Mesendoderm (in vitro differentiated cells): ENCODE measurements at regions not wholly inside any gene's neighbourhood (a gene's known extent, or its start where the extent isn't known, plus 50 kb on each side); places are given as distances from the start of the nearest gene placed in this dataset.

Experiments used
- DNase-seq: peaks from one replicate; pipeline ENCODE4 v3.0.0; 2013
- H2AK5ac ChIP-seq: 2 replicates; pipeline ENCODE4 v1.6.1; 2013; ENCODE audit warnings: low read length, inconsistent platforms
- H2BK120ac ChIP-seq: 2 replicates; pipeline ENCODE4 v1.6.1; 2013; ENCODE audit warnings: low read depth, mild to moderate bottlenecking, low read length, moderate library complexity, mixed read lengths
- H2BK15ac ChIP-seq: replicated peaks from 2 replicates; pipeline ENCODE4 v1.6.1; 2013; ENCODE audit warnings: low read depth, mild to moderate bottlenecking, moderate library complexity
- H2BK5ac ChIP-seq: 2 replicates; pipeline ENCODE4 v1.6.1; 2013; ENCODE audit warnings: low read length, inconsistent platforms
- H3K18ac ChIP-seq: 2 replicates; pipeline ENCODE4 v1.6.1; 2013; ENCODE audit warnings: mild to moderate bottlenecking, low read length, mixed read lengths
- H3K23ac ChIP-seq: one replicate; pipeline ENCODE4 v1.6.1; 2013; ENCODE audit warnings: low read length
- H3K27ac ChIP-seq: 2 replicates; pipeline ENCODE4 v1.5.1; 2013; ENCODE audit warnings: low read depth, mild to moderate bottlenecking, inconsistent platforms, low read length, moderate library complexity
- H3K27me3 ChIP-seq: 2 replicates; pipeline ENCODE4 v1.6.1; 2013; ENCODE audit warnings: low read length, control low read depth, mild to moderate bottlenecking, inconsistent platforms; ENCODE audit not compliant: insufficient read depth, poor library complexity
- H3K36me3 ChIP-seq: 2 replicates; pipeline ENCODE4 v1.6.1; 2013; ENCODE audit warnings: low read length, inconsistent platforms; ENCODE audit not compliant: control insufficient read depth, insufficient read depth
- H3K4ac ChIP-seq: one replicate; pipeline ENCODE4 v1.6.1; 2013; ENCODE audit warnings: low read depth, mild to moderate bottlenecking, low read length, moderate library complexity
- H3K4me1 ChIP-seq: 2 replicates; pipeline ENCODE4 v1.6.1; 2013; ENCODE audit warnings: low read depth, low read length, inconsistent platforms; ENCODE audit not compliant: control insufficient read depth
- H3K4me2 ChIP-seq: 2 replicates; pipeline ENCODE4 v1.6.1; 2013; ENCODE audit warnings: low read length
- H3K4me3 ChIP-seq: 2 replicates; pipeline ENCODE4 v1.5.1; 2013; ENCODE audit warnings: mild to moderate bottlenecking, low read length
- H3K56ac ChIP-seq: one replicate; pipeline ENCODE4 v1.6.1; 2013; ENCODE audit warnings: low read length
- H3K79me1 ChIP-seq: 2 replicates; pipeline ENCODE4 v1.6.1; 2013; ENCODE audit warnings: low read length, inconsistent platforms
- H3K79me2 ChIP-seq: 2 replicates; pipeline ENCODE4 v1.6.1; 2013; ENCODE audit warnings: mild to moderate bottlenecking, low read length; ENCODE audit not compliant: control insufficient read depth, insufficient read depth
- H3K9ac ChIP-seq: 2 replicates; pipeline ENCODE4 v1.6.1; 2013; ENCODE audit warnings: low read length, inconsistent platforms
- H4K5ac ChIP-seq: one replicate; pipeline ENCODE4 v1.6.1; 2013; ENCODE audit warnings: low read length
- H4K8ac ChIP-seq: one replicate; pipeline ENCODE4 v1.6.1; 2013; ENCODE audit warnings: low read depth, mild to moderate bottlenecking, control low read depth, low read length, moderate library complexity
- WGBS: extraction: QIAGEN DNeasy Blood & Tissue Kit; methylation state at CpG from one replicate; pipeline ENCODE4 v1.1.7; 2013; ENCODE audit warnings: low lambda C conversion rate, missing lambda C conversion rate; ENCODE audit not compliant: insufficient coverage; ENCODE audit errors: extremely low coverage; 5-methylcytosine and 5-hydroxymethylcytosine counted together

GRCh38 chr10:128708182-128708581 is 582.0 kb upstream of the MKI67 start:
- Histone ChIP-seq H3K18ac (no peak overlapping the region), H3K56ac (no peak overlapping the region), H2BK5ac (no peak overlapping the region), H3K27me3 (no peaks in the 10 kb centered on the region), H4K5ac (no peak overlapping the region), H3K4ac (no peak overlapping the region), H3K27ac (no peak overlapping the region), H3K9ac (no peak overlapping the region), H3K79me1 (no peaks in the 10 kb centered on the region), H2BK15ac (no peak overlapping the region), H3K4me3 (no peak overlapping the region), H2AK5ac (no peak overlapping the region), H3K4me1 (no peaks in the 10 kb centered on the region), H3K36me3 (no peaks in the 10 kb centered on the region), H3K79me2 (no peaks in the 10 kb centered on the region), H4K8ac (no peak overlapping the region), H2BK120ac (no peak overlapping the region), H3K23ac (no peak overlapping the region), H3K4me2 (no peak overlapping the region)
- DNase-seq: peak; percentile 10
- WGBS: no CpG with 5 or more reads among the region's 9 CpGs

- Histone ChIP-seq H3K18ac (no peak overlapping the region), H3K36me3 (no peaks in the 10 kb centered on the region), H3K4me3 (no peak overlapping the region), H2AK5ac (no peak overlapping the region), H3K56ac (no peak overlapping the region), H2BK120ac (no peak overlapping the region), H3K4ac (no peak overlapping the region), H3K4me2 (no peak overlapping the region), H3K27ac (no peak overlapping the region), H3K79me2 (no peaks in the 10 kb centered on the region), H3K4me1 (no peaks in the 10 kb centered on the region), H3K79me1 (no peaks in the 10 kb centered on the region), H3K27me3 (no peaks in the 10 kb centered on the region), H2BK15ac (no peak overlapping the region), H4K5ac (no peak overlapping the region), H2BK5ac (no peak overlapping the region), H3K9ac (no peak overlapping the region), H4K8ac (no peak overlapping the region), H3K23ac (no peak overlapping the region)
- DNase-seq: no peak
- WGBS: no CpG with 5 or more reads among the region's 12 CpGs
These were observed 583.5 kb upstream of the MKI67 start for GRCh38 chr10:128709686-128710085.

GRCh38 chr10:128710098-128710797 is 584.0 kb upstream of the MKI67 start:
- H3K56ac ChIP-seq: no peak overlapping the region
- no peak overlapping the region for H3K4me3 ChIP-seq
- H3K36me3 ChIP-seq: no peaks in the 10 kb centered on the region
- no peak overlapping the region for H3K18ac ChIP-seq
- H3K27me3 ChIP-seq: no peaks in the 10 kb centered on the region
- no CpG with 5 or more reads among the region's 49 CpGs for WGBS
- H2BK5ac ChIP-seq: no peak overlapping the region
- no peaks in the 10 kb centered on the region for H3K79me2 ChIP-seq
- H2BK15ac ChIP-seq: no peak overlapping the region
- no peak overlapping the region for H3K4me2 ChIP-seq
- H3K79me1 ChIP-seq: no peaks in the 10 kb centered on the region
- H3K4ac ChIP-seq: no peak overlapping the region
- H4K8ac ChIP-seq: no peak overlapping the region
- no peak overlapping the region for H2AK5ac ChIP-seq
- no peak for DNase-seq
- H3K27ac ChIP-seq: no peak overlapping the region
- H2BK120ac ChIP-seq: no peak overlapping the region
- no peak overlapping the region for H3K9ac ChIP-seq
- H4K5ac ChIP-seq: no peak overlapping the region
- H3K23ac ChIP-seq: no peak overlapping the region
- no peaks in the 10 kb centered on the region for H3K4me1 ChIP-seq

GRCh38 chr10:128710798-128711183 is 584.6 kb upstream of the MKI67 start:
- Histone ChIP-seq H4K5ac (no peak overlapping the region), H4K8ac (no peak overlapping the region), H3K79me2 (no peaks in the 10 kb centered on the region), H3K79me1 (no peaks in the 10 kb centered on the region), H3K18ac (no peak overlapping the region), H3K4me1 (no peaks in the 10 kb centered on the region), H3K36me3 (no peaks in the 10 kb centered on the region), H3K27me3 (no peaks in the 10 kb centered on the region), H3K27ac (no peak overlapping the region), H2BK15ac (no peak overlapping the region), H3K4me2 (no peak overlapping the region), H3K23ac (no peak overlapping the region), H3K56ac (no peak overlapping the region), H2BK5ac (no peak overlapping the region), H2AK5ac (no peak overlapping the region), H3K9ac (no peak overlapping the region), H3K4ac (no peak overlapping the region), H2BK120ac (no peak overlapping the region), H3K4me3 (no peak overlapping the region)
- DNase-seq: no peak
- no CpG with 5 or more reads among the region's 8 CpGs for WGBS

GRCh38 chr10:128711806-128712205 is 585.6 kb upstream of the MKI67 start:
- Histone ChIP-seq H3K36me3 (no peaks in the 10 kb centered on the region), H3K27ac (no peak overlapping the region), H2BK15ac (no peak overlapping the region), H2AK5ac (no peak overlapping the region), H3K4me3 (no peak overlapping the region), H2BK120ac (no peak overlapping the region), H3K27me3 (no peaks in the 10 kb centered on the region), H3K23ac (no peak overlapping the region), H3K4me1 (no peaks in the 10 kb centered on the region), H3K18ac (no peak overlapping the region), H2BK5ac (no peak overlapping the region), H3K56ac (no peak overlapping the region), H3K9ac (no peak overlapping the region), H3K79me2 (no peaks in the 10 kb centered on the region), H3K4me2 (no peak overlapping the region), H3K79me1 (no peaks in the 10 kb centered on the region), H4K5ac (no peak overlapping the region), H4K8ac (no peak overlapping the region), H3K4ac (no peak overlapping the region)
- no CpG with 5 or more reads among the region's 9 CpGs for WGBS
- no peak for DNase-seq
